Transverse colon (tissue), 3 donors: ENCODE measurements at regions not wholly inside any gene's neighbourhood (a gene's known extent, or its start where the extent isn't known, plus 50 kb on each side); places are given as distances from the start of the nearest gene placed in this dataset.

Experiments used
- CTCF ChIP-seq, 5 experiments: fragments of 200-600 bp in 3 of 5; fragments of 450-650 bp in 2 of 5; sonication (generic) in 3 of 5; IDR thresholded peaks; 1 replicate in 2 of 5; 2 replicates in 3 of 5; pipeline ENCODE4 v1.5.1; 2016 to 2017; ENCODE audit warnings: antibody characterized with exemption in 5 of 5, inconsistent platforms in 3 of 5, mild to moderate bottlenecking in 2 of 5, moderate library complexity in 1 of 5
- POLR2A ChIP-seq: fragments of 450-650 bp; IDR thresholded peaks from one replicate; pipeline ENCODE4 v1.6.1; 2016; ENCODE audit warnings: antibody characterized with exemption, mild to moderate bottlenecking, moderate library complexity

GRCh38 chrY:16446152-16446551 lies 1433.9 kb downstream of the CDY2B start:
- TF ChIP-seq CTCF (IDR thresholded peaks at IDR 0.05) = no peak
- no peak for TF ChIP-seq POLR2A
